DOHH2 (cell line): ENCODE measurements at regions not wholly inside any gene's neighbourhood (a gene's known extent, or its start where the extent isn't known, plus 50 kb on each side); places are given as distances from the start of the nearest gene placed in this dataset.

Experiments
- H3F3A ChIP-seq: fragments of 200-600 bp; sonication (generic), shearing (Covaris generic); 2 replicates; pipeline ENCODE4 v1.6.0; 2016; ENCODE audit warnings: antibody characterized with exemption, mild to moderate bottlenecking; ENCODE audit not compliant: control insufficient read depth, insufficient read depth
- H3K27ac ChIP-seq: fragments of 200-600 bp; sonication (generic); 2 replicates; pipeline ENCODE4 v1.5.1; 2014; ENCODE audit warnings: low read depth, mild to moderate bottlenecking, low read length, moderate library complexity
- H3K27me3 ChIP-seq: fragments of 200-600 bp; sonication (generic); 2 replicates; pipeline ENCODE4 v1.6.1; 2014; ENCODE audit warnings: mild to moderate bottlenecking, low read length, mixed read lengths; ENCODE audit not compliant: control insufficient read depth
- H3K36me3 ChIP-seq: fragments of 200-600 bp; sonication (generic); 2 replicates; pipeline ENCODE4 v1.6.1; 2014; ENCODE audit warnings: mild to moderate bottlenecking, low read length, moderate library complexity, mixed read lengths; ENCODE audit not compliant: control insufficient read depth
- H3K4me1 ChIP-seq: fragments of 200-600 bp; sonication (generic); 2 replicates; pipeline ENCODE4 v1.6.1; 2014; ENCODE audit warnings: mild to moderate bottlenecking, low read length, mixed read lengths; ENCODE audit not compliant: control insufficient read depth
- H3K4me2 ChIP-seq: fragments of 200-600 bp; sonication (generic); 2 replicates; pipeline ENCODE4 v1.6.0; 2014; ENCODE audit warnings: mild to moderate bottlenecking, low read length, moderate library complexity
- H3K4me3 ChIP-seq: fragments of 200-600 bp; sonication (generic); 2 replicates; pipeline ENCODE4 v1.5.1; 2014; ENCODE audit warnings: mild to moderate bottlenecking, low read length, mixed read lengths
- H3K79me2 ChIP-seq: fragments of 200-600 bp; sonication (generic); 2 replicates; pipeline ENCODE4 v1.6.1; 2014; ENCODE audit warnings: mild to moderate bottlenecking, low read length, mixed read lengths; ENCODE audit not compliant: control insufficient read depth
- H3K9me2 ChIP-seq: fragments of 200-600 bp; sonication (generic); replicated peaks from 2 replicates; pipeline ENCODE4 v1.6.1; 2014; ENCODE audit warnings: mild to moderate bottlenecking, low read length, mixed read lengths; ENCODE audit not compliant: control insufficient read depth
- H3K9me3 ChIP-seq: fragments of 200-600 bp; sonication (generic); 2 replicates; pipeline ENCODE4 v1.6.1; 2014; ENCODE audit warnings: antibody characterized with exemption, low read length, mixed read lengths; ENCODE audit not compliant: control insufficient read depth, insufficient read depth
- H4K20me1 ChIP-seq: fragments of 200-600 bp; sonication (generic); 2 replicates; pipeline ENCODE4 v1.6.0; 2014; ENCODE audit warnings: low read depth, mild to moderate bottlenecking, antibody characterized with exemption, low read length, moderate library complexity; ENCODE audit not compliant: control insufficient read depth, insufficient read depth
- CTCF ChIP-seq: fragments of 200-600 bp; sonication (generic); IDR thresholded peaks from one replicate; pipeline ENCODE4 v1.5.1; 2014; ENCODE audit warnings: antibody characterized with exemption, mild to moderate bottlenecking, low read depth, low read length; ENCODE audit not compliant: poor library complexity, severe bottlenecking
- EZH2phosphoT487 ChIP-seq: fragments of 200-600 bp; sonication (generic); IDR thresholded peaks from 2 replicates; pipeline ENCODE4 v1.6.1; 2017; ENCODE audit warnings: borderline replicate concordance, mild to moderate bottlenecking, antibody characterized with exemption, low read length, moderate library complexity, mixed read lengths

- Histone ChIP-seq H3K79me2 (no peaks in the 10 kb centered on the region), H3K4me2 (no peak overlapping the region), H3K27me3 (0 out of 2 replicates have a peak, but pooled peaks cover 3% of the 10 kb centered on the region), H3K9me2 (no peaks in the 10 kb centered on the region), H3K36me3 (no peaks in the 10 kb centered on the region), H4K20me1 (no peaks in the 10 kb centered on the region), H3K4me3 (no peak overlapping the region), H3K27ac (no peak overlapping the region), H3K9me3 (no peaks in the 10 kb centered on the region), H3F3A (no peaks in the 10 kb centered on the region), H3K4me1 (no peaks in the 10 kb centered on the region)
- no peak for TF ChIP-seq EZH2phosphoT487
- no peak for TF ChIP-seq CTCF
Measured at GRCh38 chr10:71040846-71041605, 152.7 kb upstream of the PCBD1 start.

- Histone ChIP-seq H4K20me1 (no peaks in the 10 kb centered on the region), H3K27me3 (peaks cover 5% of the 10 kb centered on the region; the same call in 1 of the 2 replicates), H3F3A (no peaks in the 10 kb centered on the region), H3K27ac (no peak overlapping the region), H3K36me3 (no peaks in the 10 kb centered on the region), H3K79me2 (no peaks in the 10 kb centered on the region), H3K9me3 (no peaks in the 10 kb centered on the region), H3K4me1 (no peaks in the 10 kb centered on the region), H3K4me3 (no peak overlapping the region), H3K9me2 (no peaks in the 10 kb centered on the region), H3K4me2 (no peak overlapping the region)
- no peak for TF ChIP-seq EZH2phosphoT487
- no peak for TF ChIP-seq CTCF
Measured at GRCh38 chr10:71042216-71042615, 153.9 kb upstream of the PCBD1 start.

GRCh38 chr10:71042699-71043098, 154.3 kb upstream of the PCBD1 start:
- no peak for TF ChIP-seq CTCF
- TF ChIP-seq EZH2phosphoT487: no peak
- Histone ChIP-seq H4K20me1 (no peaks in the 10 kb centered on the region), H3K27me3 (peaks cover 8% of the 10 kb centered on the region; the same call in 1 of the 2 replicates), H3K9me3 (no peaks in the 10 kb centered on the region), H3K36me3 (no peaks in the 10 kb centered on the region), H3K27ac (no peak overlapping the region), H3K79me2 (no peaks in the 10 kb centered on the region), H3K4me1 (no peaks in the 10 kb centered on the region), H3F3A (no peaks in the 10 kb centered on the region), H3K4me3 (no peak overlapping the region), H3K9me2 (no peaks in the 10 kb centered on the region), H3K4me2 (no peak overlapping the region)
